HG03066 (cell line): ENCODE measurements at regions not wholly inside any gene's neighbourhood (a gene's known extent, or its start where the extent isn't known, plus 50 kb on each side); places are given as distances from the start of the nearest gene placed in this dataset.

Experiments used
- ATAC-seq: cut with Tn5 transposase; IDR thresholded peaks from one replicate; pipeline ENCODE4 v1.9.1; 2021; ENCODE audit warnings: low read depth; ENCODE audit not compliant: unreplicated experiment

- ATAC-seq: no peak
These were observed 142.7 kb downstream of the VAPA start for GRCh38 chr18:10056506-10056905.

GRCh38 chr18:10057401-10057893 is 143.6 kb downstream of the VAPA start:
- ATAC-seq: no peak

- ATAC-seq: no peak
These were observed 144.3 kb downstream of the VAPA start for GRCh38 chr18:10057894-10058791.

- no peak for ATAC-seq
These were observed 146.0 kb downstream of the VAPA start for GRCh38 chr18:10059610-10060468.

- ATAC-seq: no peak
These were observed 146.6 kb downstream of the VAPA start for GRCh38 chr18:10060469-10060782.

- no peak for ATAC-seq
These were observed 147.0 kb downstream of the VAPA start for GRCh38 chr18:10060841-10061240.

- ATAC-seq: no peak
These were observed 147.8 kb downstream of the VAPA start for GRCh38 chr18:10061566-10062140.

- no peak for ATAC-seq
These were observed 148.8 kb downstream of the VAPA start for GRCh38 chr18:10062302-10063300.

- no peak for ATAC-seq
These were observed 149.7 kb downstream of the VAPA start for GRCh38 chr18:10063489-10063888.

- ATAC-seq: no peak
These were observed 150.5 kb downstream of the VAPA start for GRCh38 chr18:10064267-10064666.

- no peak for ATAC-seq
These were observed 151.5 kb downstream of the VAPA start for GRCh38 chr18:10065296-10065695.

- ATAC-seq: no peak
These were observed 154.1 kb downstream of the VAPA start for GRCh38 chr18:10067670-10068659.

- ATAC-seq: no peak
These were observed 155.2 kb downstream of the VAPA start for GRCh38 chr18:10068766-10069567.

GRCh38 chr18:10070561-10071000 is 156.8 kb downstream of the VAPA start:
- no peak for ATAC-seq

- ATAC-seq: no peak
These were observed 158.9 kb downstream of the VAPA start for GRCh38 chr18:10072671-10073175.

- ATAC-seq: no peak
These were observed 160.3 kb downstream of the VAPA start for GRCh38 chr18:10074110-10074509.

GRCh38 chr18:10074728-10075127 is 160.9 kb downstream of the VAPA start:
- no peak for ATAC-seq
